ENCODE measurements at regions not wholly inside any gene's neighbourhood (a gene's known extent, or its start where the extent isn't known, plus 50 kb on each side); places are given as distances from the start of the nearest gene placed in this dataset.
"Not testable (repeated sequence)": the region's sequence is repeated elsewhere in the genome, so short reads cannot be mapped to it uniquely, and the experiment has no call there.

- Histone ChIP-seq H3K9me3 (no peaks in the 10 kb centered on the region), H3K27ac (no peak overlapping the region), H3K27me3 (replicated peaks; ENCODE audit: insufficient read depth) (no peaks in the 10 kb centered on the region), H3K36me3 (no peaks in the 10 kb centered on the region), H3K4me3 (no peak overlapping the region), H3K4me1 (ENCODE audit: control insufficient read depth in 1 of 2, low read depth in 2 of 2) (no peaks in the 10 kb centered on the region)
- no peak for DNase-seq (ENCODE audit: low spot score)
- TF ChIP-seq CTCF (IDR thresholded peaks at IDR 0.05), result no peak
- no peak for ATAC-seq (ENCODE audit: insufficient number of reproducible peaks, low FRiP score, low read depth)
Observed at GRCh38 chr1:228887960-228888359, 152.7 kb downstream of the RHOU start.

GRCh38 chr1:228889289-228889688, 154.0 kb downstream of the RHOU start:
- DNase-seq (ENCODE audit: low spot score), result no peak
- H3K4me3 ChIP-seq, result no peak overlapping the region
- no peaks in the 10 kb centered on the region for H3K36me3 ChIP-seq
- no peak for TF ChIP-seq CTCF (IDR thresholded peaks at IDR 0.05)
- H3K27me3 ChIP-seq (replicated peaks; ENCODE audit: insufficient read depth), result no peaks in the 10 kb centered on the region
- no peak overlapping the region for H3K27ac ChIP-seq
- no peaks in the 10 kb centered on the region for H3K9me3 ChIP-seq
- H3K4me1 ChIP-seq (ENCODE audit: control insufficient read depth in 1 of 2, low read depth in 2 of 2), result no peaks in the 10 kb centered on the region
- no peak for ATAC-seq (ENCODE audit: insufficient number of reproducible peaks, low FRiP score, low read depth)

- H3K4me3 ChIP-seq, result no peak overlapping the region
- H3K27ac ChIP-seq, result no peak overlapping the region
- no peaks in the 10 kb centered on the region for H3K27me3 ChIP-seq (replicated peaks; ENCODE audit: insufficient read depth)
- DNase-seq (ENCODE audit: low spot score), result no peak
- H3K9me3 ChIP-seq, result no peaks in the 10 kb centered on the region
- H3K36me3 ChIP-seq, result no peaks in the 10 kb centered on the region
- TF ChIP-seq CTCF (IDR thresholded peaks at IDR 0.05), result no peak
- ATAC-seq (ENCODE audit: insufficient number of reproducible peaks, low FRiP score, low read depth), result no peak
- H3K4me1 ChIP-seq (ENCODE audit: control insufficient read depth in 1 of 2, low read depth in 2 of 2), result no peaks in the 10 kb centered on the region
Observed at GRCh38 chr1:228891272-228892034, 156.2 kb downstream of the RHOU start.

- not testable (repeated sequence) for H3K4me1 ChIP-seq (ENCODE audit: control insufficient read depth in 1 of 2, low read depth in 2 of 2); DNase-seq (ENCODE audit: low spot score); H3K27ac ChIP-seq; H3K9me3 ChIP-seq; ATAC-seq (ENCODE audit: insufficient number of reproducible peaks, low FRiP score, low read depth); H3K4me3 ChIP-seq; H3K36me3 ChIP-seq; H3K27me3 ChIP-seq (replicated peaks; ENCODE audit: insufficient read depth)
Observed at GRCh38 chr1:228892200-228892599, 156.9 kb downstream of the RHOU start.

GRCh38 chr1:228894442-228894989, 159.2 kb downstream of the RHOU start:
- Histone ChIP-seq H3K36me3 (no peaks in the 10 kb centered on the region), H3K27me3 (replicated peaks; ENCODE audit: insufficient read depth) (no peaks in the 10 kb centered on the region), H3K27ac (no peak overlapping the region), H3K4me1 (ENCODE audit: control insufficient read depth in 1 of 2, low read depth in 2 of 2) (no peaks in the 10 kb centered on the region), H3K4me3 (no peak overlapping the region), H3K9me3 (no peaks in the 10 kb centered on the region)
- no peak for TF ChIP-seq CTCF (IDR thresholded peaks at IDR 0.05)
- DNase-seq (ENCODE audit: low spot score) (no peak), ATAC-seq (ENCODE audit: insufficient number of reproducible peaks, low FRiP score, low read depth) (no peak)

Measured in thoracic aorta (tissue), 2 donors.